ENCODE measurements at regions not wholly inside any gene's neighbourhood (a gene's known extent, or its start where the extent isn't known, plus 50 kb on each side); places are given as distances from the start of the nearest gene placed in this dataset.

DNA sequence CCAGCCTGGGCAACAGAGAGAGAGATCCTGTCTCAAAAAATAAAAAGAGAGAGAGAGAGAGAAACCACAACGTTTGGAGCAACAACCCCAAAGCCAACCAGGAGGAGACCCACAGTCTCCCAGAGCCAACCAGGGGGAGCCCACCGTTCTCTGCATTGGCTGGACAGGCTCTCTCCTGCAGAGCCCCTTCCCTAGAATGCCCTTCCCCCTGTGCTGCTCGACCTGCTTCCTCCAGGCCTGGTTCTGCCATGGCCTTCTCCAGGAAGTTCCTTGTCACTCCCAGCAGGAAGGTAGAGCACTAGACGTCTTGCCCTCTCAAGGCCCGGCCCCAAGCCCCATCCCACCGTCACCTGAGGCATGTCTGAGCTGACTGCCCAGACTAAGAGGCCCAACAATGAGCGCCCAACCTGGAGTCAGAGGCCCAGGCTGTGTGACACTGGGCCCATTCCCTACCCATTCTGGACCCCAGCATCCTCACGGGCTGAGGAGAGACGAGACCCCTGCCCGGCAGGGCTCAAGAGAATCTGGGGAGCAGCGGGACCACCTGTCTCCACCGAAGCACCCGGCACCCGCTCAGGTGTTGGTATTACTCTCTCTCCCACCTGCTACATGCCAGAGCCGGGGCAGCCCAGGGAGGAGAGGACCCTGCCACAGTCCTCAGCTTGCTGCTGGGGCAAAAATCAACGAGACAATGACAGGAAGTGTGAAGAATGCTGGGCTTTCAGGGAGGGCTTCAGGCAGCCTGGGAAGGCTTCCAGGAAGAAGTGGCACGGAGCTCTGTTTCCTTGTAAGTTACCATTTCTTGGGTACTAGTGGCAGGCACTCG, 61.2 kb downstream of the DIO3 start:
- Mint-ChIP-seq H3K27me3 (peaks cover 2% of the 10 kb centered on the region), H3K36me3 (ENCODE audit: low read depth) (no peaks in the 10 kb centered on the region), H3K4me3 (no peak overlapping the region), H3K27ac (no peak overlapping the region), H3K4me1 (ENCODE audit: low read depth) (no peaks in the 10 kb centered on the region), H3K9me3 (no peaks in the 10 kb centered on the region)
- ChIA-PET CTCF (no interaction called here), POLR2A (interaction anchor here (1.3 kb wide), 1 partner anchor 18 kb away, joined by 5 read pairs; no protein-coding TSS in a partner anchor)
- no peak for DNase-seq
- intact Hi-C loops (cut with micrococcal nuclease) = no loop called here
- TF ChIP-seq, protein P1, sequence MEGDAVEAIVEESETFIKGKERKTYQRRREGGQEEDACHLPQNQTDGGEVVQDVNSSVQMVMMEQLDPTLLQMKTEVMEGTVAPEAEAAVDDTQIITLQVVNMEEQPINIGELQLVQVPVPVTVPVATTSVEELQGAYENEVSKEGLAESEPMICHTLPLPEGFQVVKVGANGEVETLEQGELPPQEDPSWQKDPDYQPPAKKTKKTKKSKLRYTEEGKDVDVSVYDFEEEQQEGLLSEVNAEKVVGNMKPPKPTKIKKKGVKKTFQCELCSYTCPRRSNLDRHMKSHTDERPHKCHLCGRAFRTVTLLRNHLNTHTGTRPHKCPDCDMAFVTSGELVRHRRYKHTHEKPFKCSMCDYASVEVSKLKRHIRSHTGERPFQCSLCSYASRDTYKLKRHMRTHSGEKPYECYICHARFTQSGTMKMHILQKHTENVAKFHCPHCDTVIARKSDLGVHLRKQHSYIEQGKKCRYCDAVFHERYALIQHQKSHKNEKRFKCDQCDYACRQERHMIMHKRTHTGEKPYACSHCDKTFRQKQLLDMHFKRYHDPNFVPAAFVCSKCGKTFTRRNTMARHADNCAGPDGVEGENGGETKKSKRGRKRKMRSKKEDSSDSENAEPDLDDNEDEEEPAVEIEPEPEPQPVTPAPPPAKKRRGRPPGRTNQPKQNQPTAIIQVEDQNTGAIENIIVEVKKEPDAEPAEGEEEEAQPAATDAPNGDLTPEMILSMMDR (IDR thresholded peaks at IDR 0.05) = no peak
- ATAC-seq = no peak

DNA sequence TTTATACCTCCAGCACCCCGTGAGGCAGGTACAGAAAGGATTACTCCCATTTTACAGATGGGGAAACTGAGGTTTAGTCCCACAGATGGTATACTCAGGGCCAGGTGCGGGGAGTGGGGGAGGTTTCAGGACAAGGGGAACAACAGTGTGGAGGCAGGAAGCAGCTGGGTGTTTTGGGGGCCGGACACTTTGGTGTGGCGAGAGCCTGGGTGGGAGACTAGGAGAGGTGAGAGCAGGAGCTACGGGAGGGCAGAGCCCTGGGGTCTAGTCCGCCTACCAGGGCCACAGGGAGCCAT, 61.7 kb downstream of the DIO3 start:
- CTCF ChIA-PET = no interaction called here
- Mint-ChIP-seq H3K9me3 (no peaks in the 10 kb centered on the region), H3K27me3 (peaks cover 2% of the 10 kb centered on the region), H3K4me1 (ENCODE audit: low read depth) (peaks cover 2% of the 10 kb centered on the region), H3K4me3 (no peak overlapping the region), H3K36me3 (ENCODE audit: low read depth) (no peaks in the 10 kb centered on the region), H3K27ac (no peak overlapping the region)
- TF ChIP-seq, protein P1 (IDR thresholded peaks at IDR 0.05) = no peak
- no peak for DNase-seq
- ATAC-seq = no peak
- intact Hi-C loops (cut with micrococcal nuclease) = no loop called here
- POLR2A ChIA-PET = interaction anchor here (1.3 kb wide), 1 partner anchor 18 kb away, joined by 5 read pairs; no protein-coding TSS in a partner anchor

DNA sequence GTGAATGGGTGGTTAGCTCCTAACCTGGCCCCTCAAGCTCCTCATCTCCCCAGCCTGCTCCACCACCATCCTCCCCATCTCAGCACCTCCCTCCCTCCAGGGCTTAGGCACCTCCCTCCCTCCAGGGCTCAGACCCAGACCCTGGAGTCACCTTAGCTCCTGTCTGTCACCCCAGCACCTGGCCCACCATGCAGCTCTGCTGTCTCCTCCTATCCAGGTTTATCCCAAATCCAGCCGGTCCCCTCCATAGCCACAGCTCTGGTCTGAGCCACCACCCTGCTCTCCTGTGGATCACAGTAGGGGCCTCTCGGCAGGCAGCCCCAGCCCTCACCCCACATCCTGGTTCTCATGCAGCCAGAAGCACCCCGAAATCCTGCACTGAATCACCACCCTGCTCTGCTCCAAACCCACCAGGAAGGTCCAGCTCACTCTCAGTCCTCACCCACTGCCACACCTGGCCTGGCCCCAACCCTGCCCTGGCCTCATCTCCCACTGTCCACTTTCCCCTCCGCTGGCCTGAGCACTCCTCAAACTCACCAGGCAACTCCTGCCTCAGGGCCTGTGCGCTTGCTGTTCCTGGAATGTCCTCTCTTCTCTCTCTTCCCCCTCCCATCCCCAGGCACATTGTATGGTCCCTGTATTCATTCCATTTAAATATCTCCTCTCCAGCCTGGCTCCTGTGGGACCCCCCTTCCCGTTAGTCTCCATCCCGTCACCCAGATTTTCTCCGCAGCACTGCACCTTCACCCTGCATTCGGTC, 62.6 kb downstream of the DIO3 start:
- Mint-ChIP-seq H3K27me3 (no peaks in the 10 kb centered on the region), H3K9me3 (no peaks in the 10 kb centered on the region), H3K27ac (no peak overlapping the region), H3K4me1 (ENCODE audit: low read depth) (peaks cover 3% of the 10 kb centered on the region), H3K4me3 (no peak overlapping the region), H3K36me3 (ENCODE audit: low read depth) (no peaks in the 10 kb centered on the region)
- DNase-seq (no peak), ATAC-seq (no peak)
- POLR2A ChIA-PET = interaction anchor here (1.3 kb wide), 1 partner anchor 17 kb away, joined by 5 read pairs; no protein-coding TSS in a partner anchor
- TF ChIP-seq, protein P1 (IDR thresholded peaks at IDR 0.05) = no peak
- CTCF ChIA-PET = no interaction called here
- intact Hi-C loops (cut with micrococcal nuclease) = no loop called here

DNA sequence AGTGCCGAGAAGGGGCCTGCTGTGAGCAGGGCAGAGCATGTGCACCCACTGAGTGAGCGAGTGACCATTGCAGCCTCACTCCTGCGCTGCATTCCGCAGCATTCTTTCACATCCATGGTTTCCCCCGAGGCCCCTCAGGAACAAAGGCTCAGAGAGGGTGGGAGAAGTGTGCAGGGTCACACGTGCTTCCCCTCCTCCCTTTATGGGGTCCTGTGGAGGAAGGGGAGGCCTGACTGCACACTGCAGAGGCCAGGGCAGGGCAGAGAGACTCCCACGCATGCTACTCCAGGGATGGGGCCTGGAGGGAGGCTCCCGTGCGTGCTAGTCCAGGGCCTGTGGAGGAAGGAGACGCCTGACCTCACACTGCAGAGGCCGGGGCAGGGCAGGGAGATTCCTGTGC, 63.2 kb downstream of the DIO3 start:
- DNase-seq = no peak
- H3K27me3 Mint-ChIP-seq = no peaks in the 10 kb centered on the region

More for the DNA sequence above, 63.2 kb downstream of the DIO3 start:
- Mint-ChIP-seq H3K4me3 (no peak overlapping the region), H3K9me3 (no peaks in the 10 kb centered on the region), H3K27ac (no peak overlapping the region), H3K36me3 (ENCODE audit: low read depth) (no peaks in the 10 kb centered on the region), H3K4me1 (ENCODE audit: low read depth) (peaks cover 3% of the 10 kb centered on the region)
- ChIA-PET CTCF (no interaction called here), POLR2A (no interaction called here)
- intact Hi-C loops (cut with micrococcal nuclease) = no loop called here
- TF ChIP-seq, protein P1 (IDR thresholded peaks at IDR 0.05) = no peak
- ATAC-seq = no peak

Measured in activated CD8-positive, alpha-beta T cell treated with anti-CD3 and anti-CD28 coated beads for 36 hours (primary cell).